Activated B cell treated with CpG ODN at 0.5 μM for 24 hours (primary cell): ENCODE measurements at regions not wholly inside any gene's neighbourhood (a gene's known extent, or its start where the extent isn't known, plus 50 kb on each side); places are given as distances from the start of the nearest gene placed in this dataset.

ENCODE experiments used
- ATAC-seq: fragments of 200-7000 bp; cut with Tn5 transposase; one replicate; pipeline ENCODE4 v1.10.0; 2021; ENCODE audit warnings: low read depth, mild to moderate bottlenecking, moderate library complexity
- CTCF ChIA-PET: fragments of 350-600 bp; sonication (Branson Sonifier 250); formaldehyde crosslinking; loops from one replicate; lab custom pipeline; 2021; ENCODE audit warnings: antibody characterized with exemption; lab: Charles Lee
- POLR2A ChIA-PET: fragments of 350-600 bp; sonication (Branson Sonifier 250); formaldehyde crosslinking; loops from one replicate; lab custom pipeline; 2021; ENCODE audit warnings: antibody characterized with exemption; lab: Charles Lee
- DNase-seq: peaks from one replicate; pipeline ENCODE4 v3.0.0; 2022
- H3K27ac Mint-ChIP-seq: one replicate; pipeline ENCODE4 v1.8.0; 2020; ENCODE audit warnings: mixed read lengths
- H3K27me3 Mint-ChIP-seq: one replicate; pipeline ENCODE4 v1.8.0; 2021; ENCODE audit warnings: mixed read lengths
- H3K36me3 Mint-ChIP-seq: one replicate; pipeline ENCODE4 v1.8.0; 2021; ENCODE audit warnings: low read depth, mixed read lengths
- H3K4me1 Mint-ChIP-seq: one replicate; pipeline ENCODE4 v1.8.0; 2021; ENCODE audit warnings: mixed read lengths
- H3K4me3 Mint-ChIP-seq: one replicate; pipeline ENCODE4 v1.8.0; 2020; ENCODE audit warnings: mild to moderate bottlenecking, mixed read lengths
- H3K9me3 Mint-ChIP-seq: one replicate; pipeline ENCODE4 v1.8.0; 2020; ENCODE audit warnings: mixed read lengths
- intact Hi-C: fragments of 100-400 bp; cut with micrococcal nuclease; formaldehyde crosslinking; loops from one replicate; pipeline ENCODE4 v1.15.1; 2024
- TF ChIP-seq, protein P1 (sequence below): fragments of 200-600 bp; IDR thresholded peaks from one replicate; pipeline ENCODE4 v1.8.0; 2022; ENCODE audit warnings: antibody characterized with exemption, mild to moderate bottlenecking

DNA sequence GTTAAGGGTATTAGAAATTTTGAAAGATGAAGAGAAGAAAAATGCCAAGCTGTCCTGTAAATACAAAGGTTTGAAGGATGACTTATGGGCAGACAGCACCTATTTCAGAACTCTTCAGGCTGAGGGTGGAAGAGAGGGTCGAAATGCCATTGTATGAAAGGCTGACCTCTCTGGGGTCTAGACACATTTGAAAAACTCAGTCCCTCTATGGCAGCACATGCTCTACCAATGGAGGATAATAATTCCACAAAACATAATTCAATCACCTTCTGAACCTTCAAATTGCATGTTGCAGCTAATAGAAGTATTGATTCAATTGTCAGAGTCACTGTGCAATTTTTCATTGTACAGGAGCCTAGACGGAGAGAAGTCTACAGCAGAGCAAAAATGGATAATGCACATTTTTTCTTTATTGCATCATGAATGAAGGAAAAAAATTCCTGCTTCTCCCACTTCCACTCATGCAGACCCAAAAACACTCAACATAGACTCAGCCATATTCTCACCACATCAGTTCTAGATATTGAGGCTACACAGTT is 569.1 kb downstream of the TBL1XR1 start:
- H3K36me3 Mint-ChIP-seq: no peaks in the 10 kb centered on the region
- intact Hi-C loops: no loop called here
- H3K27ac Mint-ChIP-seq: no peak overlapping the region
- no peak overlapping the region for H3K4me3 Mint-ChIP-seq
- TF ChIP-seq, protein P1, sequence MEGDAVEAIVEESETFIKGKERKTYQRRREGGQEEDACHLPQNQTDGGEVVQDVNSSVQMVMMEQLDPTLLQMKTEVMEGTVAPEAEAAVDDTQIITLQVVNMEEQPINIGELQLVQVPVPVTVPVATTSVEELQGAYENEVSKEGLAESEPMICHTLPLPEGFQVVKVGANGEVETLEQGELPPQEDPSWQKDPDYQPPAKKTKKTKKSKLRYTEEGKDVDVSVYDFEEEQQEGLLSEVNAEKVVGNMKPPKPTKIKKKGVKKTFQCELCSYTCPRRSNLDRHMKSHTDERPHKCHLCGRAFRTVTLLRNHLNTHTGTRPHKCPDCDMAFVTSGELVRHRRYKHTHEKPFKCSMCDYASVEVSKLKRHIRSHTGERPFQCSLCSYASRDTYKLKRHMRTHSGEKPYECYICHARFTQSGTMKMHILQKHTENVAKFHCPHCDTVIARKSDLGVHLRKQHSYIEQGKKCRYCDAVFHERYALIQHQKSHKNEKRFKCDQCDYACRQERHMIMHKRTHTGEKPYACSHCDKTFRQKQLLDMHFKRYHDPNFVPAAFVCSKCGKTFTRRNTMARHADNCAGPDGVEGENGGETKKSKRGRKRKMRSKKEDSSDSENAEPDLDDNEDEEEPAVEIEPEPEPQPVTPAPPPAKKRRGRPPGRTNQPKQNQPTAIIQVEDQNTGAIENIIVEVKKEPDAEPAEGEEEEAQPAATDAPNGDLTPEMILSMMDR: no peak
- ATAC-seq (no peak), DNase-seq (no peak)
- no peaks in the 10 kb centered on the region for H3K4me1 Mint-ChIP-seq
- peaks cover 2% of the 10 kb centered on the region for H3K9me3 Mint-ChIP-seq
- ChIA-PET POLR2A (no interaction called here), CTCF (no interaction called here)
- H3K27me3 Mint-ChIP-seq: no peaks in the 10 kb centered on the region

DNA sequence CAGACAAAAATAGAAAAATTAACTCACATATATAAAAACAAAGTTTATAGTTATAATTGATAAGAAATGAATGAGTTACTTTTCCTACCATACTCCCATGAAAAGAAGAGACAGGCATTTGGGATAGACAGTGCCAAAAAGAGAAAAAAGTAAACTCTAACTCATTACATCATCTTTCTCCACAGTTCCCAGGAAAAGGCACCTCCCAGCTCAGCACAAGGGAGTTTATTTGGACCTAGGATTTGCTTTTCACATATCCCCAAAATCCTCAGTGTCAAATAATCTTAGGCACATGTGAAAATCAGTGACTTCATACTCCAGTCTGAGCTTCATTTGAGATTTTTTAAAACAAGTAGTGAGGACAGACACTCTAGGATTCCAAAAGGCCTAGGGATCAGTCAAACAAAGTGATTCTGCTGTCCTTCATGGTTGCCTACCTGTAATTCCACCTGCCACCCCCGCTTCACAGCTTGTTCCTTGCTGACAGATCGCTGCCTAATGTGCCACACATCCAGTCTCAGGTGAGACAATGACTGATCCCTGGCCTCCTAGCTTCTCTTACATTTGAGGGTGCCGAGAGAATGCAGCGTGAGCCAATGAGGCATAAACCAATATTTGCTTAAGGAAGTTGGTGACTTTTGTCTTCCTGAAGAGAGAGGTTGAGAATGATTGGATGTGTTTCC is 573.7 kb downstream of the TBL1XR1 start:
- no peak overlapping the region for H3K4me3 Mint-ChIP-seq
- DNase-seq: no peak
- H3K27me3 Mint-ChIP-seq: no peaks in the 10 kb centered on the region
- intact Hi-C loops: no loop called here
- no peak for ATAC-seq
- H3K36me3 Mint-ChIP-seq: no peaks in the 10 kb centered on the region
- H3K9me3 Mint-ChIP-seq: peaks cover 2% of the 10 kb centered on the region
- no peak overlapping the region for H3K27ac Mint-ChIP-seq
- ChIA-PET POLR2A (no interaction called here), CTCF (no interaction called here)
- no peaks in the 10 kb centered on the region for H3K4me1 Mint-ChIP-seq
- TF ChIP-seq, protein P1: no peak

DNA sequence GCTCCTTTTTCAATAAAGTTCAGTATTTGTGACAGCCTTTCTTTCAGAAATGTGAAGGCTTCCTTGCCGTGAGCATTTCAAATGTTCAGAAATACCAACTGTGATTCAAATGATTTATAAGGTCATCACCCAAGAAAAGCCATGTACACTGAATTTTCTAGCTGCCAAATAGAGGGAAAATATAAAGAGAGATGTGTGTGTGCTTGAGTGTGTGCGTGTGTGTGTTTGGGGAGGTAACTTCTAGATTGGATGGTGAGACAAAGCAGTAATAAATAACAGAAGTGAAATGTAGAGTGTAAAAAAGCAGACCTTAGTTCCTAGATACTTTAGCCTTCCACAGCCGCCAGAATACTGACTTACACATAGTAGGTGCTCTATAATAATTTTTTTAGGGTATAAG is 577.4 kb downstream of the TBL1XR1 start:
- ChIA-PET CTCF (no interaction called here), POLR2A (no interaction called here)
- Mint-ChIP-seq H3K4me1 (no peaks in the 10 kb centered on the region), H3K4me3 (no peak overlapping the region), H3K9me3 (no peaks in the 10 kb centered on the region), H3K36me3 (no peaks in the 10 kb centered on the region), H3K27ac (no peak overlapping the region), H3K27me3 (no peaks in the 10 kb centered on the region)
- ATAC-seq: no peak
- intact Hi-C loops: no loop called here
- no peak for DNase-seq
- TF ChIP-seq, protein P1: no peak

DNA sequence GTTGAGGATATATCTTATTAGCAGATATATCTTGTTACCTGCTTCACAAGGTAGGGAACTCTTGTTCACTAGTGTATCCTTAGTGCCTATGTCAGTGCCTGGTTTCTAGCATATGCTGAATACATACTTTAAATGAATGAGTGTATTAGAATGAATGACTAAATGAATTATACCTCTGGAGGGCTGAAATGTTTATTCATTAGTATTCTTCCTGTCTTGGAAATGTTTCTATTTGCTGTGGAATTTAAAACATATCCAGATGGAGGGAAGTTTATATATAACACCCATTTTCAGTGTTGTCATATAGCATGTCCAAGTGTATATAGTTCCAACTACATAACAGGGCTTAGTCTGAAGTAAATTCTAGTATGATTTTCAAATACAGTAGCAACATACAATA is 581.5 kb downstream of the TBL1XR1 start:
- intact Hi-C loops: no loop called here

DNA sequence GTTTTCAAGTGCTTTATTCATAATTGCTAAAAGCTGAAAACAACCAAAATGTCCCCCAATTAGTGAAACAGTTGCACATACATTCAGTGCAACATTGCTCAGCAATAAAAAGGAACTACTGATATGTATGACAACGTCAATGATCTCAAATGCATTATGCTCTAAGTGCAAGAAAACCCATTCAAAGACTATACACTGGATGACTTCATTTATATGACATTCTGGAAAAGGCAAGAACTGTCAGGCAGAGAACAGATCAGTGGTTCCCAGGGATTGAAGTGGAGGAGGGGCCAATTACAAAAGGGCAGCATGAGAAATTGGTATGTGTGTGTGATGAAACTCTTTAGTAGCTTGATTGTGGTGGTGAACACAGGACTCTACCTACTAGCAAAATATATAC is 585.6 kb downstream of the TBL1XR1 start:
- POLR2A ChIA-PET: no interaction called here
- CTCF ChIA-PET: no interaction called here

More for the DNA sequence above, 581.5 kb downstream of the TBL1XR1 start:
- Mint-ChIP-seq H3K27me3 (no peaks in the 10 kb centered on the region), H3K36me3 (no peaks in the 10 kb centered on the region), H3K4me3 (no peak overlapping the region), H3K27ac (no peak overlapping the region), H3K4me1 (no peaks in the 10 kb centered on the region), H3K9me3 (no peaks in the 10 kb centered on the region)
- TF ChIP-seq, protein P1: no peak
- ChIA-PET CTCF (no interaction called here), POLR2A (no interaction called here)
- ATAC-seq (no peak), DNase-seq (no peak)

More for the DNA sequence above, 585.6 kb downstream of the TBL1XR1 start:
- H3K27ac Mint-ChIP-seq: no peak overlapping the region
- H3K36me3 Mint-ChIP-seq: no peaks in the 10 kb centered on the region
- DNase-seq: no peak
- intact Hi-C loops: no loop called here
- TF ChIP-seq, protein P1: no peak
- peaks cover 8% of the 10 kb centered on the region for H3K9me3 Mint-ChIP-seq
- H3K4me3 Mint-ChIP-seq: no peak overlapping the region
- no peaks in the 10 kb centered on the region for H3K4me1 Mint-ChIP-seq
- no peak for ATAC-seq
- no peaks in the 10 kb centered on the region for H3K27me3 Mint-ChIP-seq
